Glutamatergic neuron (in vitro differentiated cells): ENCODE measurements at regions not wholly inside any gene's neighbourhood (a gene's known extent, or its start where the extent isn't known, plus 50 kb on each side); places are given as distances from the start of the nearest gene placed in this dataset.

ENCODE experiments used
- DNase-seq: peaks from one replicate; pipeline ENCODE4 v3.0.0; 2022
- H3K27ac Mint-ChIP-seq: one replicate; pipeline ENCODE4 v1.8.0; 2020; ENCODE audit warnings: mild to moderate bottlenecking, mixed read lengths, inconsistent platforms; ENCODE audit not compliant: unreplicated experiment
- H3K27me3 Mint-ChIP-seq: one replicate; pipeline ENCODE4 v1.8.0; 2020; ENCODE audit warnings: mild to moderate bottlenecking, moderate library complexity, mixed read lengths, inconsistent platforms; ENCODE audit not compliant: unreplicated experiment
- H3K36me3 Mint-ChIP-seq: one replicate; pipeline ENCODE4 v1.8.0; 2020; ENCODE audit warnings: mild to moderate bottlenecking, mixed read lengths, inconsistent platforms; ENCODE audit not compliant: unreplicated experiment
- H3K4me1 Mint-ChIP-seq: one replicate; pipeline ENCODE4 v1.8.0; 2020; ENCODE audit warnings: mild to moderate bottlenecking, low read depth, mixed read lengths, inconsistent platforms; ENCODE audit not compliant: unreplicated experiment
- H3K4me3 Mint-ChIP-seq: one replicate; pipeline ENCODE4 v1.8.0; 2020; ENCODE audit warnings: mild to moderate bottlenecking, mixed read lengths, inconsistent platforms; ENCODE audit not compliant: unreplicated experiment
- H3K9me3 Mint-ChIP-seq: one replicate; pipeline ENCODE4 v1.8.0; 2020; ENCODE audit warnings: mild to moderate bottlenecking, moderate library complexity, mixed read lengths, inconsistent platforms; ENCODE audit not compliant: unreplicated experiment
- CTCF ChIP-seq: fragments of 200-600 bp; sonication (generic); IDR thresholded peaks from one replicate; pipeline ENCODE4 v1.5.0; 2021; ENCODE audit not compliant: partially characterized antibody, unreplicated experiment

GRCh38 chr13:75055296-75055695 lies 426.7 kb downstream of the TBC1D4 start:
- Mint-ChIP-seq H3K36me3 (no peaks in the 10 kb centered on the region), H3K4me1 (no peaks in the 10 kb centered on the region), H3K9me3 (no peaks in the 10 kb centered on the region), H3K27me3 (no peaks in the 10 kb centered on the region), H3K4me3 (no peak overlapping the region), H3K27ac (no peak overlapping the region)
- DNase-seq: no peak
- no peak for TF ChIP-seq CTCF

- Mint-ChIP-seq H3K4me3 (no peak overlapping the region), H3K27ac (no peak overlapping the region), H3K4me1 (no peaks in the 10 kb centered on the region), H3K36me3 (no peaks in the 10 kb centered on the region), H3K27me3 (no peaks in the 10 kb centered on the region), H3K9me3 (no peaks in the 10 kb centered on the region)
- no peak for DNase-seq
- TF ChIP-seq CTCF: no peak
Observed at GRCh38 chr13:75052616-75053015, 429.4 kb downstream of the TBC1D4 start.

DNA sequence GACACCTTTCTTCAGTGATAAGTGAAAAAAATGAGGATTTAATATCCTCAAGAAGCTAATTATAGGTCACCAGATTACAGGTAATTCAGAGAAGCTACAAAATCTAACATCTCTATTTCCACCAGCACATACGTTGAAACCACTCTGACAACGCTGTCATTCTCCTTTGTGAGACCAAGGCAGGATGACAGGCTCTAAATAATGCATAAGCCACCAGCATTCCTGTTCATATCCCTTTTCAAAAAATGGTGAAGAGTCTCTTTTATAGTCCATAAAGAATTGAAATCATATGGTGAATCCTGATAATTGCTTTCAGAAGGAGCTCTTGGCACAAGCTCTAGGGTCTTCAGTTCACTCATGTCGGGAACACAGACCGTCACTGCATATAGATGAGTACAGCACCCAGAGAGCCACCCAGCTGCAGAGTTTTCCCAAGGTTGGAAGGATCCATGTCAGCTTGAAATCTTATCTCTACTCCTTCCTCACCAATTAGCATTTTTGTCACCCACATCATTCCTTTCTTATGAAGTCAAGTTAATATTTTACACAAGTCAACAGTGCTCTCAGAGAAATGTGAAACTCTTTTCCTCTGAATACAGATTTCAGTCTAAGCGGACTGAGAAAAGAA lies 431.4 kb downstream of the TBC1D4 start:
- Mint-ChIP-seq H3K4me3 (no peak overlapping the region), H3K9me3 (no peaks in the 10 kb centered on the region), H3K36me3 (no peaks in the 10 kb centered on the region), H3K27me3 (no peaks in the 10 kb centered on the region), H3K27ac (no peak overlapping the region), H3K4me1 (no peaks in the 10 kb centered on the region)
- no peak for TF ChIP-seq CTCF
- DNase-seq: no peak

GRCh38 chr13:75049735-75050335 lies 432.1 kb downstream of the TBC1D4 start:
- Mint-ChIP-seq H3K36me3 (no peaks in the 10 kb centered on the region), H3K4me1 (no peaks in the 10 kb centered on the region), H3K9me3 (no peaks in the 10 kb centered on the region), H3K27ac (no peak overlapping the region), H3K27me3 (no peaks in the 10 kb centered on the region), H3K4me3 (no peak overlapping the region)
- no peak for DNase-seq
- no peak for TF ChIP-seq CTCF

DNA sequence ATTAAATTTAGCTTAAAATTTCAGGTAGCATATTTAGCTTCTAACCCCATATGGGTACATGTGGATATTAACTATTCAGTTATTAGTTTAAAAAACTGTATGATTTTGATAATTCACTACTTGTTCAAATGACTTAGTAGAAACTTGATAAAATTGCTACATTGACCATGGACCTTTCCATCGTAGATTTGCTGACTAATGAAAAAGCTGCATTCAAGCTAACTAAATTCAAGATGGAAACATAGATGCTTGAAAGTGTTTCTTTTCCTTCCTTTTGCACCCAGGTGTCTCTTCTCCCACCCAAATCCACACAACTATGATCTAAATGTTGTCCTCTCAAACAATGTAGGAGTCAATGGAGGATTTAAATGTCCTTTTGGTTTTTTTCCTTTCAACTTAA lies 439.2 kb downstream of the TBC1D4 start:
- TF ChIP-seq CTCF: no peak
- no peak overlapping the region for H3K27ac Mint-ChIP-seq
- H3K9me3 Mint-ChIP-seq: no peaks in the 10 kb centered on the region
- no peaks in the 10 kb centered on the region for H3K27me3 Mint-ChIP-seq
- no peaks in the 10 kb centered on the region for H3K4me1 Mint-ChIP-seq
- H3K4me3 Mint-ChIP-seq: no peak overlapping the region
- H3K36me3 Mint-ChIP-seq: no peaks in the 10 kb centered on the region
- no peak for DNase-seq
